Gastroesophageal sphincter (tissue), 4 donors: ENCODE measurements at regions not wholly inside any gene's neighbourhood (a gene's known extent, or its start where the extent isn't known, plus 50 kb on each side); places are given as distances from the start of the nearest gene placed in this dataset.

Source experiments
- ATAC-seq: fragments of 150-250 bp; one replicate; pipeline ENCODE4 v1.9.1; 2016; ENCODE audit warnings: mild to moderate bottlenecking, moderate library complexity
- H3K27ac ChIP-seq, 4 donors: fragments of 200-600 bp; sonication (generic) in 3 of 4; 1 replicate in 3 of 4; 2 replicates in 1 of 4; pipeline ENCODE4 v1.5.1; 2016 to 2019
- H3K27me3 ChIP-seq: fragments of 200-600 bp; sonication (generic); one replicate; pipeline ENCODE4 v1.5.1; 2019
- H3K36me3 ChIP-seq, 2 donors: fragments of 200-600 bp; sonication (generic); one replicate each; pipeline ENCODE4 v1.5.1; 2019; ENCODE audit warnings: control low read depth in 1 of 2
- H3K4me1 ChIP-seq, 3 donors: fragments of 200-600 bp; sonication (generic); 1 replicate in 2 of 3; 2 replicates in 1 of 3; pipeline ENCODE4 v1.5.1; 2016 to 2019; ENCODE audit warnings: control low read depth in 2 of 3
- H3K4me3 ChIP-seq, 2 donors: fragments of 200-600 bp; sonication (generic); one replicate each; pipeline ENCODE4 v1.5.1; 2019; ENCODE audit warnings: mild to moderate bottlenecking in 1 of 2, moderate library complexity in 1 of 2
- H3K9me3 ChIP-seq, 3 donors: fragments of 200-600 bp; sonication (generic); one replicate each; pipeline ENCODE4 v1.5.1; 2017 to 2019; ENCODE audit warnings: control low read depth in 2 of 3
- CTCF ChIP-seq, 4 experiments: fragments of 200-600 bp in 2 of 4; fragments of 450-650 bp in 2 of 4; sonication (generic) in 1 of 4; IDR thresholded peaks; one replicate each; pipeline ENCODE4 v1.5.1; 2017 to 2019; ENCODE audit warnings: antibody characterized with exemption in 4 of 4, mild to moderate bottlenecking in 2 of 4, moderate library complexity in 2 of 4
- EP300 ChIP-seq: sonication (generic); formaldehyde crosslinking; IDR thresholded peaks from one replicate; pipeline ENCODE4 v1.6.1; 2017; ENCODE audit warnings: antibody characterized with exemption, mild to moderate bottlenecking
- POLR2A ChIP-seq, 2 donors: fragments of 450-650 bp; IDR thresholded peaks; one replicate each; pipeline ENCODE4 v1.6.1; 2017; ENCODE audit warnings: antibody characterized with exemption in 2 of 2, mild to moderate bottlenecking in 2 of 2, moderate library complexity in 1 of 2
- POLR2AphosphoS5 ChIP-seq: sonication (generic); formaldehyde crosslinking; IDR thresholded peaks from one replicate; pipeline ENCODE4 v1.6.1; 2017; ENCODE audit warnings: antibody characterized with exemption
- WGBS, 2 donors: methylation state at CpG; one replicate each; pipeline ENCODE4 v1.1.5; 2018; ENCODE audit warnings: low coverage in 1 of 2; 5-methylcytosine and 5-hydroxymethylcytosine counted together

GRCh38 chr15:37362414-37362813 is 262.1 kb upstream of the MEIS2 start:
- TF ChIP-seq CTCF (IDR thresholded peaks at IDR 0.05), result no peak
- no peak for TF ChIP-seq EP300
- no peak for TF ChIP-seq POLR2AphosphoS5
- no peak for TF ChIP-seq POLR2A (IDR thresholded peaks at IDR 0.05)
- Histone ChIP-seq H3K4me3 (no peak overlapping the region), H3K27me3 (no peaks in the 10 kb centered on the region), H3K27ac (no peak overlapping the region), H3K9me3 (no peaks in the 10 kb centered on the region), H3K4me1 (no peaks in the 10 kb centered on the region), H3K36me3 (no peaks in the 10 kb centered on the region)
- ATAC-seq, result no peak
- 83 to 84% methylated on average over 3 of the region's 3 CpGs for WGBS, 2 donors

GRCh38 chr15:37368961-37369360 is 268.6 kb upstream of the MEIS2 start:
- no peaks in the 10 kb centered on the region for H3K4me1 ChIP-seq
- ATAC-seq, result no peak
- no peaks in the 10 kb centered on the region for H3K36me3 ChIP-seq
- H3K9me3 ChIP-seq, result peaks cover 0 to 6% (median 0%) of the 10 kb centered on the region in 3 donors
- 70 to 75% methylated on average over 3 to 4 of the region's 4 CpGs for WGBS, 2 donors
- TF ChIP-seq POLR2AphosphoS5 (no peak), POLR2A (IDR thresholded peaks at IDR 0.05) (no peak), CTCF (IDR thresholded peaks at IDR 0.05) (no peak), EP300 (no peak)
- no peak overlapping the region for H3K4me3 ChIP-seq
- no peak overlapping the region for H3K27ac ChIP-seq
- H3K27me3 ChIP-seq, result no peaks in the 10 kb centered on the region

- ATAC-seq, result no peak
- Histone ChIP-seq H3K27ac (no peak overlapping the region), H3K36me3 (no peaks in the 10 kb centered on the region), H3K4me1 (no peaks in the 10 kb centered on the region), H3K27me3 (no peaks in the 10 kb centered on the region), H3K9me3 (peaks cover 0 to 6% (median 0%) of the 10 kb centered on the region in 3 donors), H3K4me3 (no peak overlapping the region)
- TF ChIP-seq EP300, result no peak
- no peak for TF ChIP-seq POLR2A (IDR thresholded peaks at IDR 0.05)
- no peak for TF ChIP-seq CTCF (IDR thresholded peaks at IDR 0.05)
- no peak for TF ChIP-seq POLR2AphosphoS5
- WGBS, 2 donors, result 78 to 100% methylated on average over 1 to 2 of the region's 2 CpGs
Measured at GRCh38 chr15:37370941-37371340, 270.6 kb upstream of the MEIS2 start.

GRCh38 chr15:37372064-37372463 is 271.7 kb upstream of the MEIS2 start:
- no peak overlapping the region for H3K4me3 ChIP-seq
- 42 to 61% methylated on average over 6 of the region's 6 CpGs for WGBS, 2 donors
- ATAC-seq, result no peak
- no peaks in the 10 kb centered on the region for H3K27me3 ChIP-seq
- TF ChIP-seq POLR2A (IDR thresholded peaks at IDR 0.05) (no peak), CTCF (IDR thresholded peaks at IDR 0.05) (no peak), POLR2AphosphoS5 (no peak)
- H3K36me3 ChIP-seq, result no peaks in the 10 kb centered on the region
- H3K9me3 ChIP-seq, result peaks cover 0 to 6% (median 0%) of the 10 kb centered on the region in 3 donors
- H3K4me1 ChIP-seq, result no peaks in the 10 kb centered on the region
- no peak overlapping the region for H3K27ac ChIP-seq

GRCh38 chr15:37375519-37375918 is 275.2 kb upstream of the MEIS2 start:
- H3K4me1 ChIP-seq, result no peaks in the 10 kb centered on the region
- H3K9me3 ChIP-seq, result peaks cover 0 to 3% (median 0%) of the 10 kb centered on the region in 3 donors
- no peak for ATAC-seq
- TF ChIP-seq CTCF (IDR thresholded peaks at IDR 0.05) (no peak), EP300 (no peak), POLR2A (IDR thresholded peaks at IDR 0.05) (no peak), POLR2AphosphoS5 (no peak)
- no peaks in the 10 kb centered on the region for H3K36me3 ChIP-seq
- H3K4me3 ChIP-seq, result no peak overlapping the region
- 43 to 50% methylated on average over 2 to 3 of the region's 3 CpGs for WGBS, 2 donors
- H3K27me3 ChIP-seq, result no peaks in the 10 kb centered on the region
- no peak overlapping the region for H3K27ac ChIP-seq
